ENCODE measurements at regions not wholly inside any gene's neighbourhood (a gene's known extent, or its start where the extent isn't known, plus 50 kb on each side); places are given as distances from the start of the nearest gene placed in this dataset.

- Histone ChIP-seq H2AFZ (ENCODE audit: low read depth, low read length) (no peak overlapping the region), H3K27ac (ENCODE audit: low read length) (no peak overlapping the region), H3K9ac (ENCODE audit: low read length) (no peak overlapping the region), H4K20me1 (ENCODE audit: insufficient read depth) (no peaks in the 10 kb centered on the region), H3K4me3 (ENCODE audit: low read length) (no peak overlapping the region), H3F3A (ENCODE audit: insufficient read depth, low read length, poor library complexity, severe bottlenecking) (no peaks in the 10 kb centered on the region), H3K9me3 (ENCODE audit: low read length) (no peaks in the 10 kb centered on the region), H3K36me3 (ENCODE audit: insufficient read depth, low read length) (no peaks in the 10 kb centered on the region), H3K27me3 (ENCODE audit: insufficient read depth, low read depth, low read length) (no peaks in the 10 kb centered on the region), H3K4me2 (ENCODE audit: low read length) (no peak overlapping the region), H3K9me2 (ENCODE audit: insufficient read depth, low read length) (no peaks in the 10 kb centered on the region), H3K79me2 (replicated peaks; ENCODE audit: insufficient read depth, low read length) (no peaks in the 10 kb centered on the region)
- TF ChIP-seq EZH2 (IDR thresholded peaks at IDR 0.05; ENCODE audit: borderline replicate concordance, insufficient read depth, low read length, poor library complexity, severe bottlenecking) (no peak), CTCF (IDR thresholded peaks at IDR 0.05; ENCODE audit: poor library complexity, severe bottlenecking) (no peak), SMC3 (conservative IDR thresholded peaks at IDR 0.05; ENCODE audit: poor library complexity) (no peak), RAD21 (conservative IDR thresholded peaks at IDR 0.05) (no peak), TAF1 (IDR thresholded peaks at IDR 0.05; ENCODE audit: low read depth) (no peak), EP300 (conservative IDR thresholded peaks at IDR 0.05; ENCODE audit: poor library complexity, severe bottlenecking) (no peak), MXI1 (conservative IDR thresholded peaks at IDR 0.05; ENCODE audit: poor library complexity, severe bottlenecking) (no peak), POLR2AphosphoS5 (IDR thresholded peaks at IDR 0.05) (no peak), REST (IDR thresholded peaks at IDR 0.05; ENCODE audit: borderline replicate concordance) (no peak)
Measured at GRCh38 chr14:26887847-26888246, 290.0 kb upstream of the NOVA1 start.

- no peaks in the 10 kb centered on the region for H3K79me2 ChIP-seq (replicated peaks; ENCODE audit: insufficient read depth, low read length)
- no peak overlapping the region for H3K9ac ChIP-seq (ENCODE audit: low read length)
- no peaks in the 10 kb centered on the region for H3K36me3 ChIP-seq (ENCODE audit: insufficient read depth, low read length)
- no peak overlapping the region for H3K4me2 ChIP-seq (ENCODE audit: low read length)
- H3K27me3 ChIP-seq (ENCODE audit: insufficient read depth, low read depth, low read length), result no peaks in the 10 kb centered on the region
- no peak overlapping the region for H3K27ac ChIP-seq (ENCODE audit: low read length)
- no peak overlapping the region for H3K4me3 ChIP-seq (ENCODE audit: low read length)
- H3K9me2 ChIP-seq (ENCODE audit: insufficient read depth, low read length), result no peaks in the 10 kb centered on the region
- TF ChIP-seq POLR2AphosphoS5 (IDR thresholded peaks at IDR 0.05) (no peak), CTCF (IDR thresholded peaks at IDR 0.05; ENCODE audit: poor library complexity, severe bottlenecking) (no peak), EZH2 (IDR thresholded peaks at IDR 0.05; ENCODE audit: borderline replicate concordance, insufficient read depth, low read length, poor library complexity, severe bottlenecking) (no peak), TAF1 (IDR thresholded peaks at IDR 0.05; ENCODE audit: low read depth) (no peak), REST (IDR thresholded peaks at IDR 0.05; ENCODE audit: borderline replicate concordance) (no peak), MXI1 (conservative IDR thresholded peaks at IDR 0.05; ENCODE audit: poor library complexity, severe bottlenecking) (no peak), EP300 (conservative IDR thresholded peaks at IDR 0.05; ENCODE audit: poor library complexity, severe bottlenecking) (no peak), RAD21 (conservative IDR thresholded peaks at IDR 0.05) (no peak), SMC3 (conservative IDR thresholded peaks at IDR 0.05; ENCODE audit: poor library complexity) (no peak)
- H3K9me3 ChIP-seq (ENCODE audit: low read length), result no peaks in the 10 kb centered on the region
- H4K20me1 ChIP-seq (ENCODE audit: insufficient read depth), result no peaks in the 10 kb centered on the region
- H2AFZ ChIP-seq (ENCODE audit: low read depth, low read length), result no peak overlapping the region
- H3F3A ChIP-seq (ENCODE audit: insufficient read depth, low read length, poor library complexity, severe bottlenecking), result no peaks in the 10 kb centered on the region
Measured at GRCh38 chr14:26888592-26888991, 290.8 kb upstream of the NOVA1 start.
